ENCODE measurements at regions not wholly inside any gene's neighbourhood (a gene's known extent, or its start where the extent isn't known, plus 50 kb on each side); places are given as distances from the start of the nearest gene placed in this dataset.

DNA sequence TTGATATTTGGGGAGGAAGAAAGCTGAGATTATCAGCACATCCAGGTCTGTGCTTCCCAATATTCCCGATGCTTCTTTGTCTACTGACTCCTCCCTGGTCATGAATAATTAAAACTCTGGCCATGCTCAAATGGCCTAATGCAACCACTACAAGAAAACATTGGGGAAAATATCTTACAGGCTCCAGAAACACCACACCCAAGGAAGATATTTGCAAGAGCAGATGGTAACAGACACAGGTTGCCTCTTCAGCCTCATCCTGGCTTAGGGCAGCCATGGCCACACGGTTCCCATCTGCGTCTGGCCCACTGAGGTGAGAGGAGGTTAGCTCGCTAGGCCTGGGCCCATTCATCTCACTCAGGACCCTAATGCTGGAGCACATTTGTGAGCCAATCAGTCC is 108.4 kb upstream of the SDK1 start:
- Histone ChIP-seq H3K4me1 (peaks cover 4% of the 10 kb centered on the region), H3K27ac (no peak overlapping the region), H3K27me3 (no peaks in the 10 kb centered on the region), H3K9me3 (no peaks in the 10 kb centered on the region), H3K4me3 (no peak overlapping the region), H3K36me3 (ENCODE audit: low read depth, missing control alignments) (no peaks in the 10 kb centered on the region)
- TF ChIP-seq, protein P1, sequence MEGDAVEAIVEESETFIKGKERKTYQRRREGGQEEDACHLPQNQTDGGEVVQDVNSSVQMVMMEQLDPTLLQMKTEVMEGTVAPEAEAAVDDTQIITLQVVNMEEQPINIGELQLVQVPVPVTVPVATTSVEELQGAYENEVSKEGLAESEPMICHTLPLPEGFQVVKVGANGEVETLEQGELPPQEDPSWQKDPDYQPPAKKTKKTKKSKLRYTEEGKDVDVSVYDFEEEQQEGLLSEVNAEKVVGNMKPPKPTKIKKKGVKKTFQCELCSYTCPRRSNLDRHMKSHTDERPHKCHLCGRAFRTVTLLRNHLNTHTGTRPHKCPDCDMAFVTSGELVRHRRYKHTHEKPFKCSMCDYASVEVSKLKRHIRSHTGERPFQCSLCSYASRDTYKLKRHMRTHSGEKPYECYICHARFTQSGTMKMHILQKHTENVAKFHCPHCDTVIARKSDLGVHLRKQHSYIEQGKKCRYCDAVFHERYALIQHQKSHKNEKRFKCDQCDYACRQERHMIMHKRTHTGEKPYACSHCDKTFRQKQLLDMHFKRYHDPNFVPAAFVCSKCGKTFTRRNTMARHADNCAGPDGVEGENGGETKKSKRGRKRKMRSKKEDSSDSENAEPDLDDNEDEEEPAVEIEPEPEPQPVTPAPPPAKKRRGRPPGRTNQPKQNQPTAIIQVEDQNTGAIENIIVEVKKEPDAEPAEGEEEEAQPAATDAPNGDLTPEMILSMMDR (IDR thresholded peaks at IDR 0.05), result no peak
- no peak for TF ChIP-seq POLR2A (IDR thresholded peaks at IDR 0.05)
- intact Hi-C loops (cut with DNase I; ENCODE audit: low total_unique reads), result no loop called here
- WGBS, 2 donors, result 68 to 80% methylated on average over 4 of the region's 4 CpGs
- no peak for DNase-seq

DNA sequence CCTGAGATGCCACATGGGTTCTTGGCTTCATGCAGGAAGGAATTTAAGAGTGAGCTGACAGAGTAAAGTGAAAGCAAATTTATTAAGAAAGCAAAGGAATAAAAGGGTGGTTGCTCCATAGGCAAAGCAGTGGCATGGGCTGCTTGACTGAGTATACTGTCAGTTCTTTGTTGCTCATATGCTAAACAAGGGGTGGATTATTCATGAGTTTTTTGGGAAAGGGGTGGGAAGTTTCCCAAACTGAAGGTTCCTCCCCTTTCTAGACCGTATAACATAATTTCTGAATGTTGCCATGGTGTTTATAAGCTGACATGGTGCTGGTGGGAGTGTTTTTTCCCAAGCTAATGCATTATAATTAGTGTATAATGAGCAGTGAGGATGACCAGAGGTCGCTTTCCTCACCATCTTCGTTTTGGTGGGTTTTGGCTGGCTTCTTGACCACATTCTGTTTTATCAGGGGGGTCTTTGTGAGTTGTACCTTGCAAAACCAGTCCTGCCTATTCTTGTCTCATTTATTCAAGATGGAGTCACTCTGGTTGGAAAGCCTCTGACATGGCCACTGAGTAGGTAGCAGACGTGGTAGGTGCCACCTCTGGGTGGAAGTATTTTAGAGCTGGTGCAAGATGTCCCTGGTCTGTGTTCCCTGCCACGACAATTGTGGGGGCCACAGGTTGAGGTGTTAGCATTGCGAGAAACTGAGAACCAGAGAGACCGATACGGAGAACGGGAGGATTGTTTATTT is 107.5 kb upstream of the SDK1 start:
- Histone ChIP-seq H3K27ac (no peak overlapping the region), H3K36me3 (ENCODE audit: low read depth, missing control alignments) (no peaks in the 10 kb centered on the region), H3K27me3 (no peaks in the 10 kb centered on the region), H3K9me3 (no peaks in the 10 kb centered on the region), H3K4me3 (no peak overlapping the region), H3K4me1 (peaks cover 4% of the 10 kb centered on the region)
- intact Hi-C loops (cut with DNase I; ENCODE audit: low total_unique reads), result no loop called here
- TF ChIP-seq, protein P1 (IDR thresholded peaks at IDR 0.05), result no peak
- TF ChIP-seq POLR2A (IDR thresholded peaks at IDR 0.05), result no peak
- 44 to 54% methylated on average over 9 of the region's 9 CpGs for WGBS, 2 donors
- DNase-seq, result no peak

DNA sequence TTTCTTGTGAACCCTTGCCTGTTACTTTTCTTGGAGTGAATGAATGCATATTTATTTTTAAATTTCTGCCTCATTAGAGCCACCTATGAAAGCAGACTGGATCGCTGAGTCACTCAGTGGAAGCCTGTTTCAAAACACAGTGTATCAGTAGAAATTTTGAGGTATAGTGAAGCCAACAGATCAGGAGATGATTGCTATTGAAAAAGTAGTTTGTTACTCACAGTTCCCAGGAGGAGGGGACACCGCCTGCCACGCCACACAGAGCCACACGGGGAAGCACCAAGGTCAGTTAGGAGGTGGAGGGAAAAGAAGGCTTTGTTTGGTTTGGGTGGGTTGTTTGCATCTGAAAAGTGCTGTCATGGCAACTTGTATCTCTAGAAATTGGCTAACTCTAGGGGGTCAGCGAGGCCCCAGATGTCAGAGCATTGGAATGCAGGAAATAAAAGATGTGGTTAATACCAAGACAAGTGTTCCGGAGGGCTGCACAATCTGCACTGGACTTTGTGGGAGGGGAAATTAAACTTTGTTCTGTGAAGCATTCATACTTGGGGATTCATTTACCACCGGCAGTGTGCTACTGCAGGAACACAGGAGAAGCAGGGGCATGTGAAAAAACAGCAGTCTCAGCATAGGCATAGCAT is 106.4 kb upstream of the SDK1 start:
- H3K9me3 ChIP-seq, result no peaks in the 10 kb centered on the region
- peak overlapping the region in 1 of 2 donors; percentile 39 for H3K27ac ChIP-seq
- intact Hi-C loops (cut with DNase I; ENCODE audit: low total_unique reads), result no loop called here
- H3K36me3 ChIP-seq (ENCODE audit: low read depth, missing control alignments), result no peaks in the 10 kb centered on the region
- TF ChIP-seq POLR2A (IDR thresholded peaks at IDR 0.05), result no peak
- TF ChIP-seq, protein P1 (IDR thresholded peaks at IDR 0.05), result no peak
- no peaks in the 10 kb centered on the region for H3K27me3 ChIP-seq
- peak; percentile 57 for DNase-seq
- peaks cover 4% of the 10 kb centered on the region for H3K4me1 ChIP-seq
- no peak overlapping the region for H3K4me3 ChIP-seq
- 34 to 36% methylated on average over 7 of the region's 7 CpGs for WGBS, 2 donors

DNA sequence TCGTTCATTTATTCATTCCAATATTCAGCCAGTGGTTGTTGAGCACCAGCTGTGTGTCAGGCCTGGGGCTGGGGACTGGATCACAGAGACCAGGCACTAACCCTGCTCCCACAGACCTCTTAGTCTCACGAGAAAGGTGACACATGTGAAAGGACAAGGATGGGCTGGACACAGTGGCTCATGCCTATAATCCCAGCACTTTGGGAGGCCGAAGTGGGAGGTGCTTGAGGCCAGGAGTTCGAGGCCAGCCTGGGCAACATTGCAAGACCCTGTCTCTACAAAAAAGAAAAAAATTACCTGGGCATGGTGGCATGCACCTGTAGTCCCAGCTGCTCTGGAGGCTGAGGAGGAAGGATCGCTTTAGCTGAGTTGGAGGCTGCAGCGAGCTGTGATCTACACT is 105.9 kb upstream of the SDK1 start:
- Histone ChIP-seq H3K4me3 (no peak overlapping the region), H3K27me3 (no peaks in the 10 kb centered on the region), H3K9me3 (no peaks in the 10 kb centered on the region), H3K27ac (peak overlapping the region in 1 of 2 donors; percentile 39), H3K36me3 (ENCODE audit: low read depth, missing control alignments) (no peaks in the 10 kb centered on the region), H3K4me1 (peaks cover 4% of the 10 kb centered on the region)
- 71 to 82% methylated on average over 6 of the region's 6 CpGs for WGBS, 2 donors
- DNase-seq, result no peak
- TF ChIP-seq POLR2A (IDR thresholded peaks at IDR 0.05), result no peak
- TF ChIP-seq, protein P1 (IDR thresholded peaks at IDR 0.05), result no peak
- intact Hi-C loops (cut with DNase I; ENCODE audit: low total_unique reads), result no loop called here
